ENCODE measurements at regions not wholly inside any gene's neighbourhood (a gene's known extent, or its start where the extent isn't known, plus 50 kb on each side); places are given as distances from the start of the nearest gene placed in this dataset.

- H3K56ac ChIP-seq (ENCODE audit: insufficient read length, low read depth, low read length): no peak overlapping the region
- no peak for DNase-seq
- Mint-ChIP-seq H3K4me3 (no peak overlapping the region), H3K27me3 (ENCODE audit: low read depth) (peaks cover 4% of the 10 kb centered on the region), H3K4me1 (peaks cover 30 to 40% of the 10 kb centered on the region in 2 experiments), H3K36me3 (ENCODE audit: insufficient read depth in 1 of 3, low read depth in 3 of 3) (peaks cover 18 to 23% (median 19%) of the 10 kb centered on the region in 3 experiments), H3K9me3 (peaks cover 3 to 17% of the 10 kb centered on the region in 2 experiments), H3K27ac (no peak overlapping the region)
- H2AK5ac ChIP-seq (ENCODE audit: insufficient read length, low read length): no peak overlapping the region
- H2BK120ac ChIP-seq (ENCODE audit: low read depth, low read length, poor library complexity, severe bottlenecking): no peak overlapping the region
- no peak overlapping the region for H4K5ac ChIP-seq (ENCODE audit: insufficient read length, low read depth, low read length)
- no peaks in the 10 kb centered on the region for H3K23me2 ChIP-seq (ENCODE audit: insufficient read length, low read depth, low read length, poor library complexity, severe bottlenecking)
- H3K4ac ChIP-seq (ENCODE audit: low read depth, low read length): no peak overlapping the region
- H4K20me1 ChIP-seq (ENCODE audit: control insufficient read depth, insufficient read depth, insufficient read length): no peaks in the 10 kb centered on the region
- no peak overlapping the region for H3K9ac ChIP-seq (ENCODE audit: extremely low read depth, insufficient read length, low read length)
- H4K91ac ChIP-seq (ENCODE audit: insufficient read length, low read depth, low read length): no peak overlapping the region
- H3K79me2 ChIP-seq (ENCODE audit: insufficient read depth, low read length): no peaks in the 10 kb centered on the region
- no peak overlapping the region for H3K14ac ChIP-seq (ENCODE audit: insufficient read depth, low read length)
- no peak overlapping the region for H3K27ac ChIP-seq (ENCODE audit: insufficient read length, low read depth, low read length)
- no peaks in the 10 kb centered on the region for H3K9me3 ChIP-seq (ENCODE audit: control insufficient read depth, low read depth, low read length)
- no peak overlapping the region for H3K4me2 ChIP-seq (ENCODE audit: insufficient read depth, insufficient read length, low read length)
- H2BK15ac ChIP-seq (ENCODE audit: low read depth, low read length): no peak overlapping the region
- no peak overlapping the region for H4K8ac ChIP-seq (replicated peaks; ENCODE audit: insufficient read length, low read depth, low read length)
- H3K79me1 ChIP-seq (ENCODE audit: insufficient read depth, low read depth, low read length, poor library complexity, severe bottlenecking): no peaks in the 10 kb centered on the region
- H2AFZ ChIP-seq (ENCODE audit: low read length): no peak overlapping the region
- H3K18ac ChIP-seq (ENCODE audit: insufficient read length, low read depth, low read length): no peak overlapping the region
- TF ChIP-seq CTCF (conservative IDR thresholded peaks at IDR 0.05): no peak
- H3K23ac ChIP-seq (ENCODE audit: insufficient read length, low read depth, low read length): no peak overlapping the region
- no peak overlapping the region for H3T11ph ChIP-seq (ENCODE audit: low read length)
- no peak overlapping the region for H2BK20ac ChIP-seq (ENCODE audit: low read depth, low read length, poor library complexity, severe bottlenecking)
- peaks cover 14% of the 10 kb centered on the region for H3K4me1 ChIP-seq (ENCODE audit: insufficient read depth, low read length)
- no CpG with 5 or more reads among the region's 3 CpGs for WGBS (ENCODE audit: extremely low coverage, insufficient read length, low lambda C conversion rate)
- H2BK5ac ChIP-seq (ENCODE audit: insufficient read length, low read length): no peak overlapping the region
- no peaks in the 10 kb centered on the region for H3K27me3 ChIP-seq (ENCODE audit: insufficient read depth, low read length)
- no peak overlapping the region for H2BK12ac ChIP-seq (ENCODE audit: insufficient read length, low read depth, low read length)
Observed at GRCh38 chr2:7904319-7904718, 777.5 kb upstream of the ID2 start.

Data from H9 (cell line).